ENCODE measurements at regions not wholly inside any gene's neighbourhood (a gene's known extent, or its start where the extent isn't known, plus 50 kb on each side); places are given as distances from the start of the nearest gene placed in this dataset.

DNA sequence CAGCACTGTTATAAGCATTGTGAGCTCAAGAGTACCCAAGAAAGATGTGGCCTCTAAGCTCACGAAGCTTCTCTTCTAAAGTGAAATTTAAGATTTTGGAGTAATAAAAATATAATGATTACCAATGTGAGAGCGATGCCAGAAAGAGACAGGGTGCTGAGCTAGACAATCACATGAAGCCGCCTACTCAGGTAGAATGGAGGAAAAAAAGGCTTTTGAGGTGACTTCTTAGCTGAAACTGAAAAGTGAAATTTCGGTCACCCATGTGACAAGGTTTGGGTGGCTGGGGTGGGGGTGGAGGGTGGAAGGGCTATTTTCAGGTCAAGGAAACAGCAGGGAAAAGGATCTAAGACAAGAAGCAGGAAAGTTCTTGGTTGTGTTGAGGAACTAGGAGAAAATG, 388.2 kb upstream of the WWC1 start:
- Mint-ChIP-seq H3K27me3 (ENCODE audit: low read depth) (peaks cover 2% of the 10 kb centered on the region), H3K4me1 (ENCODE audit: low read depth) (peaks cover 20% of the 10 kb centered on the region), H3K36me3 (ENCODE audit: low read depth) (peaks cover 3% of the 10 kb centered on the region), H3K27ac (ENCODE audit: unreplicated experiment) (no peak overlapping the region), H3K9me3 (ENCODE audit: low read depth) (peaks cover 5% of the 10 kb centered on the region), H3K4me3 (ENCODE audit: unreplicated experiment) (no peak overlapping the region)
- DNase-seq (ENCODE audit: low spot score), result no peak
- TF ChIP-seq, protein P1, sequence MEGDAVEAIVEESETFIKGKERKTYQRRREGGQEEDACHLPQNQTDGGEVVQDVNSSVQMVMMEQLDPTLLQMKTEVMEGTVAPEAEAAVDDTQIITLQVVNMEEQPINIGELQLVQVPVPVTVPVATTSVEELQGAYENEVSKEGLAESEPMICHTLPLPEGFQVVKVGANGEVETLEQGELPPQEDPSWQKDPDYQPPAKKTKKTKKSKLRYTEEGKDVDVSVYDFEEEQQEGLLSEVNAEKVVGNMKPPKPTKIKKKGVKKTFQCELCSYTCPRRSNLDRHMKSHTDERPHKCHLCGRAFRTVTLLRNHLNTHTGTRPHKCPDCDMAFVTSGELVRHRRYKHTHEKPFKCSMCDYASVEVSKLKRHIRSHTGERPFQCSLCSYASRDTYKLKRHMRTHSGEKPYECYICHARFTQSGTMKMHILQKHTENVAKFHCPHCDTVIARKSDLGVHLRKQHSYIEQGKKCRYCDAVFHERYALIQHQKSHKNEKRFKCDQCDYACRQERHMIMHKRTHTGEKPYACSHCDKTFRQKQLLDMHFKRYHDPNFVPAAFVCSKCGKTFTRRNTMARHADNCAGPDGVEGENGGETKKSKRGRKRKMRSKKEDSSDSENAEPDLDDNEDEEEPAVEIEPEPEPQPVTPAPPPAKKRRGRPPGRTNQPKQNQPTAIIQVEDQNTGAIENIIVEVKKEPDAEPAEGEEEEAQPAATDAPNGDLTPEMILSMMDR (IDR thresholded peaks at IDR 0.05), result no peak

DNA sequence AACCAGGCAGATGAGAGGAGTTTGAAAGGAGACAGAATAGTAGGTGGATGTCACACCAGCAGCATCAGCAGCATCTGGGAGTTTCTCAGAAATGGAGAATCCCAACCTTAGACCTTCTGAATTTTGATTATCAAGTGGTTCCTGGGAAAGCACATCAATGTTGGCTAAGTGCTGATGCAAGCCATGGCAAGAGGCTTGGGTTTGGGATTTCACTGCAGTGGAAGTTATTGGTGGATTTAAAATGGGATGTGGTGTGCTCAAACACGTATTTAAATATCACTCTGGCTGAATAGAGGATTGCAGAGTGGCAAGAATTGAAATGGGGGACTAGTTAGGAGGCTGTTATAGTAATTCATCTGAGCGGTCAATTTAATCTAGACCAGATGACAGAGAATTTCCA, 387.8 kb upstream of the WWC1 start:
- Mint-ChIP-seq H3K27ac (ENCODE audit: unreplicated experiment) (no peak overlapping the region), H3K36me3 (ENCODE audit: low read depth) (peaks cover 1% of the 10 kb centered on the region), H3K9me3 (ENCODE audit: low read depth) (peaks cover 5% of the 10 kb centered on the region), H3K27me3 (ENCODE audit: low read depth) (peaks cover 2% of the 10 kb centered on the region), H3K4me1 (ENCODE audit: low read depth) (peaks cover 17% of the 10 kb centered on the region), H3K4me3 (ENCODE audit: unreplicated experiment) (no peak overlapping the region)
- TF ChIP-seq, protein P1 (IDR thresholded peaks at IDR 0.05), result no peak
- DNase-seq (ENCODE audit: low spot score), result no peak

DNA sequence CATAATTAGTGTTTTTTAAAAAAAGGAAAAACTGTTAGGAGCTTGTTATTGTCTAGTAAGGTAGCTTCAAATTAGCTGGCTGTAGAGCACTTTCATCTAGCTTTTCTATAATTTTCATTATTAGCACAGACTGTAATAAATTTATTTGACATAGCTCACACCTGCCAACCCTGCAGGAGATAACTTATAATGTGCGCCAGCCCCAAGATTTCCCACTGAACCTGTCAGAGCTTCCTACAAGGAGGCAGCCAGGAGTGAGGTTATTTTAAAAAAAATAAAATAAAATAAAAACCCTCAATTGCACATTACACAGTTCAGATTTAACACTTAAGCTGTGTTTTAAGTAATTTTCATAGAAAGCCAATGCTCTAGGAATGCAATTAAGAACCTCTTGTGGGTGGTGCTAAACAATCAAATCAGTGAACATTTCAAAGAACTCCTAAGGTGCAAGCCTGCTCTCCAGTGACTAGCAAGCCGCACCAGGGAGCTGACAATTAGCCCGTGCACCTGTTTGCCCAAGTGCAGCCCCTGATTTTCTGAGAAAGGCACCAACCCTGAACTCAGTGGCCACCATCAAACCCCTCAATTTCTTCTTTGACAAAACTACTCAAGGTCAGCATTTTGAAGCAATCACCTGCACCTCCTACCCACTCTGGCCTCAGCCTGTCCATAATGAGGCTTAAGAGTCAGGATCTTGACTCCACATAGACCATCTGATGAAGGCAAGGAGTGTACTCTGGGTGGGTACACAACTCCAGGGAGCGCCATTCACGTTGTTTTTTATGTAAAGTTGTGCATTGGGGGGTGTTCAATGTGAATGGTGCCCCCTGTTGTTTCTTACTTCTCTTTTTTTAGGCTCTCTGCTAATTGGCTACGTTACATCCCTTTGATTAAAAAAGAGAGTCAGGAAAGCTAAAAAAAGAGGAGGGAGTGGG, 385.3 kb upstream of the WWC1 start:
- Mint-ChIP-seq H3K36me3 (ENCODE audit: low read depth) (no peaks in the 10 kb centered on the region), H3K4me3 (ENCODE audit: unreplicated experiment) (no peak overlapping the region), H3K27me3 (ENCODE audit: low read depth) (peaks cover 2% of the 10 kb centered on the region), H3K9me3 (ENCODE audit: low read depth) (no peaks in the 10 kb centered on the region), H3K4me1 (ENCODE audit: low read depth) (no peaks in the 10 kb centered on the region), H3K27ac (ENCODE audit: unreplicated experiment) (no peak overlapping the region)
- TF ChIP-seq, protein P1 (IDR thresholded peaks at IDR 0.05), result no peak
- DNase-seq (ENCODE audit: low spot score), result no peak

DNA sequence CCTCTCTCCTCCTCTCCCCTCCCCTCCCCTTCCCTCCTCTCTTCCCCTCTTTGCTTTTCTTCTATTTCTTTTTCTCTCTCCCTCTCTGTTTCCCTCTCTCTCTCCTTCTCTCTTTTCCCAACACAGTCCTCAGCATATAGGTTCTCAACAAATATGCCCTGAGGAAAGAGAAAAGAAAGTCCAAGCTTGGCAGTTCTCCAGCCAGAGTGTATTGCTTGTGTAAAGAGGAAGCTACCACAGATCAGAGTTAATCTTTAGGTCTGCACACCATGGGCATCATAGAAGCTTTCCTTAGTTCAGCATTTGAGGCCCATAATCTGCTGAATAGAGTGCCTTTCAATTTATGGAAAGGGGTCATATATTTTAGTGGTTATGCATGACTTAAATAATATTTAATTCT, 382.8 kb upstream of the WWC1 start:
- TF ChIP-seq, protein P1 (IDR thresholded peaks at IDR 0.05), result no peak

DNA sequence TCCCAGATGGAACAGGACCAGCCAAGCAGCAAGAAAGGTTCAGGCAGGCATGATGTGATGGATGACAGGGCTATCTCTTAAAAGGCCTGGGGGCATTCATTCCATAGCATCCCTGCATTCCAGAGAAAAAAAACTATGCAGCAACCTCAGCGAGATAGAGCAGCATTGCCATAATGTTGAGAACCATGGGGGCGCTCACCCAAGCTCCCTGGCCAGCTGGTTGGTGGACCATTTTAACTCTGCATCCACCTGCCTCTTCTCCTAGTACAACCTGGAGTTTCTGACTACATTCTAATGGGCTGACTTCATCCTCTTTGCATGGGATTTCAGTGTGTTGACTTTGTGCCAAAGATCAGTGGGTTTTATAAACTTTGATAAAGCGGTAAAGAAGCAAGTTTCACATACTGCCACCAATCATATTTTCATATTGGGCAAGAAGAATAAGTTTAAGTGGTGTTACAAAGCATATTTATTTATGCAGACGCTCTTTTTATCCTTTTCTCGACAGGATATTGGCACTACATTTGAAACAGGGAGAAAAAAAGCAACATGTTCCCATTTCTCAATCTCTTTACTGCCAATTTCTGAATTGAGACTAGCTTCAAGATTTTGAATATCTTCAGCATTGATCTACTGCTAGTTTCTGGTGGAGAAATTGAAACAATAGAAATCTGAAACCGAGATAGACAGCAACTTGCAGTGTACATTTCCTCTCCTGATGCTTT, 378.3 kb upstream of the WWC1 start:
- no peak overlapping the region for H3K27ac Mint-ChIP-seq (ENCODE audit: unreplicated experiment)
- peaks cover 5% of the 10 kb centered on the region for H3K36me3 Mint-ChIP-seq (ENCODE audit: low read depth)
- no peak for DNase-seq (ENCODE audit: low spot score)
- no peaks in the 10 kb centered on the region for H3K27me3 Mint-ChIP-seq (ENCODE audit: low read depth)
- H3K4me1 Mint-ChIP-seq (ENCODE audit: low read depth), result peaks cover 30% of the 10 kb centered on the region
- H3K4me3 Mint-ChIP-seq (ENCODE audit: unreplicated experiment), result no peak overlapping the region
- H3K9me3 Mint-ChIP-seq (ENCODE audit: low read depth), result peaks cover 10% of the 10 kb centered on the region
- TF ChIP-seq, protein P1 (IDR thresholded peaks at IDR 0.05), result no peak

More for the DNA sequence above, 382.8 kb upstream of the WWC1 start:
- H3K27ac Mint-ChIP-seq (ENCODE audit: unreplicated experiment), result no peak overlapping the region
- no peak for DNase-seq (ENCODE audit: low spot score)
- H3K36me3 Mint-ChIP-seq (ENCODE audit: low read depth), result no peaks in the 10 kb centered on the region
- H3K4me3 Mint-ChIP-seq (ENCODE audit: unreplicated experiment), result no peak overlapping the region
- peaks cover 14% of the 10 kb centered on the region for H3K4me1 Mint-ChIP-seq (ENCODE audit: low read depth)
- H3K9me3 Mint-ChIP-seq (ENCODE audit: low read depth), result no peaks in the 10 kb centered on the region
- H3K27me3 Mint-ChIP-seq (ENCODE audit: low read depth), result peaks cover 2% of the 10 kb centered on the region
